ENCODE measurements at regions not wholly inside any gene's neighbourhood (a gene's known extent, or its start where the extent isn't known, plus 50 kb on each side); places are given as distances from the start of the nearest gene placed in this dataset.

GRCh38 chr9:16119261-16120230 is 566.7 kb downstream of the CCDC171 start (continued):
- no peak for TF ChIP-seq ZBED1 (IDR thresholded peaks at IDR 0.05)
- no peak for TF ChIP-seq ZNF511 (CRISPR knock-in tag; IDR thresholded peaks at IDR 0.05)

GRCh38 chr9:16120231-16120641 is 567.4 kb downstream of the CCDC171 start:
- DNase-seq (ENCODE audit: extremely low read depth in 1 of 4, low spot score in 3 of 4) (no peak), ATAC-seq (no peak), FAIRE-seq (no peak)
- no TSS peak for BruUV-seq (replicated peaks)
- intact Hi-C loops (cut with micrococcal nuclease): no loop called here
- H4K20me1 ChIP-seq (replicated peaks; ENCODE audit: control insufficient read depth, insufficient read depth, low read length): no peaks in the 10 kb centered on the region
- H2AFZ ChIP-seq (ENCODE audit: low read depth, low read length): no peak overlapping the region
- H3K9me3 ChIP-seq (replicated peaks; ENCODE audit: control insufficient read depth, insufficient read depth, low read depth, low read length): no peaks in the 10 kb centered on the region
- H3K4me3 ChIP-seq: no peak overlapping the region
- H3K4me1 ChIP-seq (replicated peaks in 1 of 2; ENCODE audit: control insufficient read depth in 2 of 2, insufficient read depth in 2 of 2, low read length in 2 of 2): no peaks in the 10 kb centered on the region
- 0% methylated on average over 3 of the region's 4 CpGs for WGBS (ENCODE audit: insufficient coverage, low coverage, missing lambda C conversion rate)
- ChIA-PET CTCF (ENCODE audit: low intra/inter-chr PET ratio) (no interaction called here), POLR2A (no interaction called here)
- H3K9ac ChIP-seq (ENCODE audit: insufficient read depth in 1 of 2, low read depth in 2 of 2, low read length in 2 of 2): no peak overlapping the region
- in situ Hi-C loops (cut with MboI): no loop called here
- TF ChIP-seq BRF1 (IDR thresholded peaks at IDR 0.05; ENCODE audit: borderline replicate concordance, extremely low read depth, insufficient read length) (no peak), ZNF507 (tag; conservative IDR thresholded peaks at IDR 0.05) (no peak), MCM2 (IDR thresholded peaks at IDR 0.05; ENCODE audit: low read depth) (no peak), ILK (tag; IDR thresholded peaks at IDR 0.05; ENCODE audit: borderline replicate concordance, low read depth) (no peak), CCNT2 (IDR thresholded peaks at IDR 0.05; ENCODE audit: borderline replicate concordance, extremely low read depth, insufficient read length, low read depth, low read length) (no peak), PYGO2 (tag; IDR thresholded peaks at IDR 0.05) (no peak), FOXK2 (conservative IDR thresholded peaks at IDR 0.05 in 1 of 2, IDR thresholded peaks at IDR 0.05 in 1 of 2; ENCODE audit: low read depth in 2 of 2) (no peak), KLF13 (tag; IDR thresholded peaks at IDR 0.05; ENCODE audit: borderline replicate concordance, low read depth) (no peak), SP2 (IDR thresholded peaks at IDR 0.05; ENCODE audit: extremely low read depth, low read depth, low read length, poor library complexity, severe bottlenecking) (no peak)
- no peaks in the 10 kb centered on the region for H3K79me2 ChIP-seq (ENCODE audit: control insufficient read depth, insufficient read depth, low read length)
- H3K27ac ChIP-seq (ENCODE audit: extremely low read depth, low read depth, low read length): no peak overlapping the region
- H3K4me2 ChIP-seq (ENCODE audit: insufficient read depth, low read length): no peak overlapping the region
- no peaks in the 10 kb centered on the region for H3K9me1 ChIP-seq (ENCODE audit: control insufficient read depth, insufficient read depth, low read length)
- H3K36me3 ChIP-seq (ENCODE audit: control insufficient read depth, insufficient read depth, low read length): no peaks in the 10 kb centered on the region
- no peaks in the 10 kb centered on the region for H3K27me3 ChIP-seq (ENCODE audit: control insufficient read depth in 2 of 2, insufficient read depth in 2 of 2, low read length in 2 of 2)

Measured in K562 (cell line).